ENCODE measurements at regions not wholly inside any gene's neighbourhood (a gene's known extent, or its start where the extent isn't known, plus 50 kb on each side); places are given as distances from the start of the nearest gene placed in this dataset.
"Not testable (repeated sequence)": the region's sequence is repeated elsewhere in the genome, so short reads cannot be mapped to it uniquely, and the experiment has no call there.

DNA sequence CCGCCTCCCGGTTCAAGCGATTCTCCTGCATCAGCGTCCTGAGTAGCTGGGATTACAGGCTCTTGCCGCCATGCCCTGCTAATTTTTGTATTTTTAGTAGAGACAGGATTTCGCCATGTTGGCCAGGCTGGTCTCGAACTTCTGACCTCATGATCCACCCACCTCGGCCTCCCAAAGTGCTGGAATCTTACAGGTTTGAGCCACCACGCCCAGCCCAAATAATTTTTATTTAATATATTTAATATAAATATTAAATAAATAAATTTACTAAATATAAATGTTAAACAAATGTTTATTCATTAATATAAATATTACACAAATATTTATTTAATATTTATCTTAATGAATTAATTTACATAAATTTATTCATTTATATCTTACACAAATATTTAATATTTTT is 120.2 kb downstream of the SHOX start:
- no peaks in the 10 kb centered on the region for H3K36me3 Mint-ChIP-seq (ENCODE audit: unreplicated experiment)
- no peak overlapping the region for H3K4me3 Mint-ChIP-seq (ENCODE audit: unreplicated experiment)
- H3K9me3 Mint-ChIP-seq (ENCODE audit: unreplicated experiment), result peaks cover 5% of the 10 kb centered on the region
- DNase-seq (ENCODE audit: extremely low spot score, unreplicated experiment), result no peak
- H3K27ac Mint-ChIP-seq (ENCODE audit: unreplicated experiment), result no peak overlapping the region
- no peaks in the 10 kb centered on the region for H3K4me1 Mint-ChIP-seq (ENCODE audit: unreplicated experiment)
- TF ChIP-seq, protein P1, sequence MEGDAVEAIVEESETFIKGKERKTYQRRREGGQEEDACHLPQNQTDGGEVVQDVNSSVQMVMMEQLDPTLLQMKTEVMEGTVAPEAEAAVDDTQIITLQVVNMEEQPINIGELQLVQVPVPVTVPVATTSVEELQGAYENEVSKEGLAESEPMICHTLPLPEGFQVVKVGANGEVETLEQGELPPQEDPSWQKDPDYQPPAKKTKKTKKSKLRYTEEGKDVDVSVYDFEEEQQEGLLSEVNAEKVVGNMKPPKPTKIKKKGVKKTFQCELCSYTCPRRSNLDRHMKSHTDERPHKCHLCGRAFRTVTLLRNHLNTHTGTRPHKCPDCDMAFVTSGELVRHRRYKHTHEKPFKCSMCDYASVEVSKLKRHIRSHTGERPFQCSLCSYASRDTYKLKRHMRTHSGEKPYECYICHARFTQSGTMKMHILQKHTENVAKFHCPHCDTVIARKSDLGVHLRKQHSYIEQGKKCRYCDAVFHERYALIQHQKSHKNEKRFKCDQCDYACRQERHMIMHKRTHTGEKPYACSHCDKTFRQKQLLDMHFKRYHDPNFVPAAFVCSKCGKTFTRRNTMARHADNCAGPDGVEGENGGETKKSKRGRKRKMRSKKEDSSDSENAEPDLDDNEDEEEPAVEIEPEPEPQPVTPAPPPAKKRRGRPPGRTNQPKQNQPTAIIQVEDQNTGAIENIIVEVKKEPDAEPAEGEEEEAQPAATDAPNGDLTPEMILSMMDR (IDR thresholded peaks at IDR 0.05), result no peak
- no peaks in the 10 kb centered on the region for H3K27me3 Mint-ChIP-seq (ENCODE audit: unreplicated experiment)

DNA sequence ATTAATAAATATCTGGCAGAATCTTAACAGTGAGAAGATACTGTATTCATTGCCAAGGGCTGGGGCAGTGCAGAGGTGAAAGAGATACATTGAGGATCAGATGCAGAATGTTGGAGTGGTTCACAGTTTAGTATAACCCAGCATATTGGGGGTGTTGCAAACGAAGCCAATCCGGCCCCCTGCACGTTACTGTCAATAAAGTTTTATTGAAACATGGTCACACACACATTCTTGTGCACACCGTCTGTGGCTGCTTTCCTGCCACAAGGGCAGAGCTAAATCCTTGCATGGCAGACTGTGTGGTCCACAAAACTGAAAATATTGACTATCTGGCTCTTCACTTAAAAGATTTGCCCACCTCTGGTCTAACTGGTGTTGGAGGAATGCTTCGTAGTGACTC is 119.7 kb downstream of the SHOX start:
- H3K4me3 Mint-ChIP-seq (ENCODE audit: unreplicated experiment), result no peak overlapping the region
- DNase-seq (ENCODE audit: extremely low spot score, unreplicated experiment), result no peak
- TF ChIP-seq, protein P1 (IDR thresholded peaks at IDR 0.05), result no peak
- no peaks in the 10 kb centered on the region for H3K27me3 Mint-ChIP-seq (ENCODE audit: unreplicated experiment)
- no peaks in the 10 kb centered on the region for H3K36me3 Mint-ChIP-seq (ENCODE audit: unreplicated experiment)
- peaks cover 7% of the 10 kb centered on the region for H3K9me3 Mint-ChIP-seq (ENCODE audit: unreplicated experiment)
- no peak overlapping the region for H3K27ac Mint-ChIP-seq (ENCODE audit: unreplicated experiment)
- H3K4me1 Mint-ChIP-seq (ENCODE audit: unreplicated experiment), result no peaks in the 10 kb centered on the region

GRCh38 chrX:747176-747575 is 116.6 kb downstream of the SHOX start:
- no peak overlapping the region for H3K4me3 Mint-ChIP-seq (ENCODE audit: unreplicated experiment)
- H3K36me3 Mint-ChIP-seq (ENCODE audit: unreplicated experiment), result no peaks in the 10 kb centered on the region
- no peaks in the 10 kb centered on the region for H3K27me3 Mint-ChIP-seq (ENCODE audit: unreplicated experiment)
- no peak overlapping the region for H3K27ac Mint-ChIP-seq (ENCODE audit: unreplicated experiment)
- no peaks in the 10 kb centered on the region for H3K4me1 Mint-ChIP-seq (ENCODE audit: unreplicated experiment)
- peak; percentile 66 for DNase-seq (ENCODE audit: extremely low spot score, unreplicated experiment)
- peaks cover 18% of the 10 kb centered on the region for H3K9me3 Mint-ChIP-seq (ENCODE audit: unreplicated experiment)
- TF ChIP-seq, protein P1 (IDR thresholded peaks at IDR 0.05), result no peak

DNA sequence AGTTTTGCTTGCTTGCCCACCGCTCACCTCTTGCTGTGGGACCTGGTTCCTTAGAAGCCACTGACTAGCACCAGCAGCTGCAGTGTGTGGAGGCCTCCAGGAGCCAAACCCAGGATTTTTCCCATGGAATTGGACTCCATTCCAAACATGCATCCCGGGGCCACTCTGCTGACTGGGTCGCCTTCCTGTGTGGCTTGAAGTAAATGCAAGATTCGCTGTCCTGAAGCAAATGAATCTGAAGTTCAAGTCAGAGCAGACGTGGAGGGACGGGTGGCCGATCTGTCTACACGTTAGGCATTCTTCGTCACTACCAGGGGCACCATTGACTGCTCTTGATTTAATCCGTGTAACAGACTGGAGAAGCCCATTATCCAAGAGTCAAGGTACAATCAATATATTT is 109.0 kb downstream of the SHOX start:
- H3K4me3 Mint-ChIP-seq (ENCODE audit: unreplicated experiment), result no peak overlapping the region
- peaks cover 27% of the 10 kb centered on the region for H3K9me3 Mint-ChIP-seq (ENCODE audit: unreplicated experiment)
- peak; percentile 70 for DNase-seq (ENCODE audit: extremely low spot score, unreplicated experiment)
- H3K27me3 Mint-ChIP-seq (ENCODE audit: unreplicated experiment), result no peaks in the 10 kb centered on the region
- no peaks in the 10 kb centered on the region for H3K36me3 Mint-ChIP-seq (ENCODE audit: unreplicated experiment)
- TF ChIP-seq, protein P1 (IDR thresholded peaks at IDR 0.05), result no peak
- no peak overlapping the region for H3K27ac Mint-ChIP-seq (ENCODE audit: unreplicated experiment)
- no peaks in the 10 kb centered on the region for H3K4me1 Mint-ChIP-seq (ENCODE audit: unreplicated experiment)

DNA sequence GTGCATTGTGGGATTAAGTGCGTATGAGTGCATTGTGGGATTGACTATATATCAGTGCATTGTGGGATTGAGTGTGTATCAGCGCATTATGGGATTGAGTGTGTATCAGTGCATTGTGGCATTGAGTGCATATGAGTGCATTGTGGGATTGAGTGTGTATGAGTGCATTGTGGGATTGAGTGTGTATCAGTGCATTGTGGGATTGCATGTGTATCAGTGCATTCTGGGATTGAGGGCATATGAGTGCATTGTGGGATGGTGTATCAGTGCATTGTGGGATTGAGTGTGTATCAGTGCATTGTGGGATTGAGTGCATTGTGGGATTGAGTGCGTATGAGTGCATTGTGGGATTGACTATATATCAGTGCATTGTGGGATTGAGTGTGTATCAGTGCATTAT is 106.4 kb downstream of the SHOX start:
- not testable (repeated sequence) for H3K27ac Mint-ChIP-seq (ENCODE audit: unreplicated experiment); H3K27me3 Mint-ChIP-seq (ENCODE audit: unreplicated experiment); H3K4me1 Mint-ChIP-seq (ENCODE audit: unreplicated experiment); H3K4me3 Mint-ChIP-seq (ENCODE audit: unreplicated experiment); DNase-seq (ENCODE audit: extremely low spot score, unreplicated experiment); H3K36me3 Mint-ChIP-seq (ENCODE audit: unreplicated experiment)
- H3K9me3 Mint-ChIP-seq (ENCODE audit: unreplicated experiment), result peaks cover 22% of the 10 kb centered on the region

- no peaks in the 10 kb centered on the region for H3K36me3 Mint-ChIP-seq (ENCODE audit: unreplicated experiment)
- H3K27me3 Mint-ChIP-seq (ENCODE audit: unreplicated experiment), result no peaks in the 10 kb centered on the region
- TF ChIP-seq, protein P1 (IDR thresholded peaks at IDR 0.05), result no peak
- H3K4me1 Mint-ChIP-seq (ENCODE audit: unreplicated experiment), result no peaks in the 10 kb centered on the region
- no peak for DNase-seq (ENCODE audit: extremely low spot score, unreplicated experiment)
- H3K27ac Mint-ChIP-seq (ENCODE audit: unreplicated experiment), result no peak overlapping the region
- H3K9me3 Mint-ChIP-seq (ENCODE audit: unreplicated experiment), result peaks cover 6% of the 10 kb centered on the region
- H3K4me3 Mint-ChIP-seq (ENCODE audit: unreplicated experiment), result no peak overlapping the region
These were observed 103.8 kb downstream of the SHOX start for GRCh38 chrX:734362-734761.

Data from osteocyte (in vitro differentiated cells).